C4-2B (cell line): ENCODE measurements at regions not wholly inside any gene's neighbourhood (a gene's known extent, or its start where the extent isn't known, plus 50 kb on each side); places are given as distances from the start of the nearest gene placed in this dataset.

Experiments used
- H3K27ac ChIP-seq: fragments of 450-650 bp; 2 replicates; pipeline ENCODE4 v1.5.1; 2017
- ZFX ChIP-seq: fragments of 450-650 bp; IDR thresholded peaks from 2 replicates; pipeline ENCODE4 v1.6.1; 2017
- TF ChIP-seq, protein P1 (sequence below): fragments of 450-650 bp; conservative IDR thresholded peaks from 2 replicates; pipeline ENCODE4 v1.5.1; 2017; ENCODE audit warnings: mild to moderate bottlenecking

DNA sequence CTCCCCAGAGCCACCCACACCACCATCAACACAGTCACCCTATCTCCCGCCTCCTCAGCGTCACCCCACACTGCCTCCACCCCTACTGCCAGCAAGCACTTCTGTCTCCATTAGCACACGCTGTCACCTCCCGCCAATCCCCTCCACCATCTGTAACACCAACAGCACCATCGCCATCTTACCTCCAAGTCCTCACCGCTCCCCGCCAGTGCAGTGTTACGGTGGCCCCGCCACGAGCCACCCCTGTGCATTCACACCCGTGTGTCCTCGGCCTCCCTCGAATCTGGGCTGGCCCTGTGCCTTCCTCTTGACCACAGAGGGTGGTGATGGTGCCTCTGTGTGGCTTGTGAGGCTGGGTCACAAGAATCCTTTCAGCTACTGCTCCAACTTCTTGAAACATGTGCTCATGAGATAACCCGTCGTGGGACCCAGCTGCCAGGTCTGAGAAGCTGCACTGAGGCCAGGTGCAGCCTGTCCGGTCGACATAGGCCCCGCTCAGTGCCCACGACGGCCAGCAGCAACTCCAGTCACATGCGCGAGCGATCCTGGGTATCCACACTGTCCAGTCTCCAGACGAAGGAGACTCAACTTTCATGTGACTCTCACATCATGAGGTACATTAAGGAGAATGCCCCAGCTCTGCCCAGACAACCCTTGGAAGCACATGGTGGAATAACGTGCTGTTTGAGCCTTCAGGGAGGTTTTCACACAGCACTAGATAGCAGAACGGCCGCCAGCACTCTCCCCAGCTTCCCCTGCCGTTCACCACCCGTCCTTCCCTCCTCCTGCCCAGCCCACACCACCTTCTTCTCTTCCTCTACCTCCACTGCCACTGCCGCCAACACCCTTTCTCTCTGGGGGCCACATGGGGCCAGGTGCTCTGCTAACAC, 72.6 kb upstream of the ASB18 start:
- TF ChIP-seq ZFX = no peak
- TF ChIP-seq, protein P1, sequence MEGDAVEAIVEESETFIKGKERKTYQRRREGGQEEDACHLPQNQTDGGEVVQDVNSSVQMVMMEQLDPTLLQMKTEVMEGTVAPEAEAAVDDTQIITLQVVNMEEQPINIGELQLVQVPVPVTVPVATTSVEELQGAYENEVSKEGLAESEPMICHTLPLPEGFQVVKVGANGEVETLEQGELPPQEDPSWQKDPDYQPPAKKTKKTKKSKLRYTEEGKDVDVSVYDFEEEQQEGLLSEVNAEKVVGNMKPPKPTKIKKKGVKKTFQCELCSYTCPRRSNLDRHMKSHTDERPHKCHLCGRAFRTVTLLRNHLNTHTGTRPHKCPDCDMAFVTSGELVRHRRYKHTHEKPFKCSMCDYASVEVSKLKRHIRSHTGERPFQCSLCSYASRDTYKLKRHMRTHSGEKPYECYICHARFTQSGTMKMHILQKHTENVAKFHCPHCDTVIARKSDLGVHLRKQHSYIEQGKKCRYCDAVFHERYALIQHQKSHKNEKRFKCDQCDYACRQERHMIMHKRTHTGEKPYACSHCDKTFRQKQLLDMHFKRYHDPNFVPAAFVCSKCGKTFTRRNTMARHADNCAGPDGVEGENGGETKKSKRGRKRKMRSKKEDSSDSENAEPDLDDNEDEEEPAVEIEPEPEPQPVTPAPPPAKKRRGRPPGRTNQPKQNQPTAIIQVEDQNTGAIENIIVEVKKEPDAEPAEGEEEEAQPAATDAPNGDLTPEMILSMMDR = no peak
- H3K27ac ChIP-seq = no peak overlapping the region

DNA sequence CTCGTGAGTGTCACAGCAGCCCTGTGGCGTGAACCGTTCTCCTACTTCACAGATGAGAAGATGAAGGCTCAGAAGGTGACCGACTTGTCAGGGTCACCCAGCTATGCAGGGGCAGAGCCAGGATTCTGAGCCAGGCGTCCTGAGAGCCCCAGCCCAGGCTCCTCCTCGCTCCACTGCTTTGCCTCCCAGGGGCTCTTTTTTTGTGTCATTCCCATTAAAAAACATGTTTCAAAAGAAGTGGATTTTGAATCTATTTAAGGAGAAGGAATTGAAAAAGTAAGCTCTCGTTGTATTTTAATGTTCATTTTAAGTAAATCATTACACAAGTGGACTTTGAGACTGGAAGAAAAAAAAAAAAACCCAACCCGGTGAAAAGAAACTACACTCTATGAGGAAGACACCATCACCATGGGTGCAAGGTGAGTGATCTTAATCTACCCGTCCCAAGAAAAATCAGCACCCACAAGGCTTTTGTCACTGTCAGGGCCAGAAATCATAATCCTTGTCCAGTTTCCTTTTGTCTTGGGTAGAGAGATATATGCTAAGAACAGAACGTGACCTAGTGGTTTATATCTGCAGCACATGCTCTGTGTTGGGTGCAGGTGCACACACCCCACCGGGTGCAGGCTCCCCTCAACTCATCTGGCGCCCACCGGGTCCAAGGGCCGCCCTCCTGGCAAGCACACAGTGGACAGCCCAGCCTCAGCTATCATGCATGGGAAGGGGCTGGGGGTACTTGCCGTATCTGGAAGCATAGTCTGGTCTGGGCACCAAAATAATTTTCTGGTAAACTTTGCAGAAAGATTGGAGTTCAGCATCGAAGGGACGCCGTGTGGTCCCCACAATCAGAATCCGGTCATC, 73.5 kb upstream of the ASB18 start:
- H3K27ac ChIP-seq = no peak overlapping the region
- TF ChIP-seq, protein P1 = no peak

DNA sequence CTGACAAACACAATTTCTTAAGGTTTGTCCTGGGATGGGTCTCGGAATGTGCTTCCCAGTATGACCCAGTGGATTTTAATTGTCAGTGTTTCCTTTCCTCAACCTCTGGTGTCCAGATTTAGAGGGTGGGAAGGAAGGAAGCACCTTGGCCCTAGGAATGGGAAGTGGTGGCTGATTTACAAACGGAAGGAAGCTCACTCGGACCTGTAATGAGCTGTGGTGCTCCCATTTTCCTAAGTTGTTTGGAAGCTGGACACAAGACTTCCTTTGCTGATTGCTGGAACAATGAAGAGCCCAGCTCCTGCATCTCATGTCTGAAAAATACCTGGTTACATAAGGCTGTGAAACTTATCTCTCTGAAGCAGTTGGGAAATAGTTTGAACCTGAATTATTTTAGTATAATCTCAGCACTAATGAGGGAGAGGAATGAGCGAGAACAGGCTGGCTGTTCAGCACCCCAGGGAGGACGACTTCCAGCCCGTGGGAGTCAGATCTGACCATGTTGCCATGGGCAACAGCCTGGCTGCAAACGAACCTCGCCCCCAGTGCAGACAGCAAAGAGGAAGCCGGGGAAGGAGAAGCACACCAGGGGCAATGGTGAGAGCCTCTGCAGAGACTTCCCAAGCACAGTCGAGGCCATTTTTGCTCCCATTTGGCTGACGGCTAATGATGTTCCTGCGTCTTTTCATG, 74.4 kb upstream of the ASB18 start:
- no peak for TF ChIP-seq ZFX
- TF ChIP-seq, protein P1 = no peak
- H3K27ac ChIP-seq = no peak overlapping the region

DNA sequence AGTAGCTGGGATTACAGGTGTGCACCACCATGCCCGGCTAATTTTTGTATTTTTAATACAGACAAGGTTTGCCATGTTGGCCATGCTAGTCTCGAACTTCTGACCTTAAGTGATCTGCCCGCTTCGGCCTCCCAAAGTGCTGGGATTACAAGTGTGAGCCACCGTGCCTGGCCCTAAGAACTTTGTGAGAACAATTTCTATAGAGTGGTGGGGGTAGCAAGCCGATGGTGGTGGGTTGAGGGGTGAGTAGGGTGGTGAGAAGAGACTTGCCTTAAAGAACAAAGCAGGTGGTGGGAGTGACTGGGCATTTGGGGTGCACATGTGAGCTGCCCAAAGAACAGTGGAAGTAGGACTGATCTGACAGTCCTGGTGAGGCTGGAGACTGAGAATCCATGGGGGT, 76.0 kb upstream of the ASB18 start:
- TF ChIP-seq ZFX = no peak
- TF ChIP-seq, protein P1 = no peak
- no peak overlapping the region for H3K27ac ChIP-seq

DNA sequence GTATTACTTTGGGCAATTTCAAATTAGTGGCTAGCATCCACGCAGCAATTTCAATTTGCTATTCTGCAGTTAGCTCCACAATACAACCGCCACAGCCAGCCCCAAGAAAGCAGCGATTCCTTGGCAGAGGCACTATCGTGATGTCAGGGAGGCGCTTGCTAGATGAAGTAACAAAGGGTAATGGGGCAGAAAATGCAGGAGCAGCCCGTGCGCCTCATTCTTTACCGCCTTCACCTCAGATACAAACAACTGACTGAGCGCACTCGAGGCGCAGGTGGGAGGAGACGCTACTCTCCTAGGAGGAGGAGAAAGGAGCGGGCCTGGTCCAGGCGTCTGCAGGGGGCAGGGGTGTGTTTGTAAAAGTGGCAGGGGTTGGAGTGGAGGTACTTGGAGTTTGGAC, 76.9 kb upstream of the ASB18 start:
- TF ChIP-seq ZFX = no peak
- TF ChIP-seq, protein P1 = no peak
- H3K27ac ChIP-seq = no peak overlapping the region

DNA sequence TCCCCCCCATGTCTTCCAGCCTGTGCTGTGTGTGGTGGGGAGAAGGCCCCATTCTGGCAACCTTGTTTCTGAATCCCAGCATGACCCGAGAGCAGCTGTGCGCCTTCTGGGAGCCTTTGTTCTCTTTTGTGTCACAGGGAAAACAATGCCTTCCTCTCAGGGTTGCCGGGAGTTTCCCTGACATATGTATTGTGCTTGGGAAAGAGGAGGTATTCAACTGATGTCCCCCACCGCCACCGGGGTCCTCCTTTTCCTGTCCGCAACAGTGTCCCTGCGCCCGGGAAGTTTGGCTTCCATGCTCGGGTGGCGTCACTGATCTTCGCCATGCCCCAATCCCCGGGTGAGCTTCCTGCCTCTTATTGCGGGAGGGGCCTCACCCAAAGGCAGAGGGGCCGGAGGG, 77.5 kb upstream of the ASB18 start:
- TF ChIP-seq ZFX = no peak
- TF ChIP-seq, protein P1 = no peak
- H3K27ac ChIP-seq = no peak overlapping the region

DNA sequence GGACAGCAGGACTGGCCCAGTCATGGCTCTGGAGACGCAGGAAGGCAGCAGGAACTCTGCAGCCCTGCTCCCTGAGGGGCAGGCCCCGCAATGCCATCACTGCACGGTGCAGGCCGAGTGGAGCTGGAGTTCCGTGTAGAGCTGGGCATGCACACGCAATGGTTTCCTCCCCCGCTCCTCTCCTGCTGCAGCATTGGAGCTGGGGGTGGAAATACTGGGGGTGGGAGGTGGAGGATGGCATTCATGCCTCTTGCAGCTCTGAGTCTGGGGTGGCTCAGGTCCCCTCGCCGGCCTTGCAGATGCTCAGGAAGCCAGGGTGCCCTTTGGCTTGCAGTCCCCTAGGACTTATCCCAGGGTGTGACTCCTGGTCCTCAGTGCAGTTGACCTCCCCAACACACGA, 78.3 kb upstream of the ASB18 start:
- TF ChIP-seq ZFX = no peak
- TF ChIP-seq, protein P1 = no peak
- no peak overlapping the region for H3K27ac ChIP-seq
